ENCODE measurements at regions not wholly inside any gene's neighbourhood (a gene's known extent, or its start where the extent isn't known, plus 50 kb on each side); places are given as distances from the start of the nearest gene placed in this dataset.

- TF ChIP-seq CTCF (IDR thresholded peaks at IDR 0.05; ENCODE audit: borderline replicate concordance, extremely low read depth, insufficient read depth): no peak
- H3K9me3 ChIP-seq (ENCODE audit: control insufficient read depth in 2 of 3, insufficient read depth in 1 of 3, low read length in 3 of 3): no peaks in the 10 kb centered on the region
- FAIRE-seq (no peak), DNase-seq (no peak)
- peaks cover 66% of the 10 kb centered on the region for H3K27me3 ChIP-seq (ENCODE audit: control insufficient read depth, insufficient read depth, low read length)
- peaks cover 0 to 4% (median 0%) of the 10 kb centered on the region in 3 donors for H3K4me1 ChIP-seq (ENCODE audit: control insufficient read depth in 2 of 3, insufficient read depth in 2 of 3, low read depth in 1 of 3, low read length in 3 of 3)
- H3K36me3 ChIP-seq (ENCODE audit: control insufficient read depth in 2 of 3, insufficient read depth in 3 of 3, low read length in 3 of 3): no peaks in the 10 kb centered on the region
- no peak overlapping the region for H3K9ac ChIP-seq (ENCODE audit: low read length in 3 of 3)
- no peak overlapping the region for H3K4me3 ChIP-seq (ENCODE audit: low read length in 3 of 3)
- intact Hi-C loops (cut with DNase I): no loop called here
- H3K27ac ChIP-seq (ENCODE audit: low read depth in 2 of 2, low read length in 2 of 2): no peak overlapping the region
Measured at GRCh38 chrX:119996600-119997524, 53.3 kb upstream of the NKAP start.

- DNase-seq (peak in 1 of 5 donors; percentile 10), FAIRE-seq (no peak)
- Histone ChIP-seq H3K27me3 (ENCODE audit: control insufficient read depth, insufficient read depth, low read length) (peaks cover 67% of the 10 kb centered on the region), H3K27ac (ENCODE audit: low read depth in 2 of 2, low read length in 2 of 2) (no peak overlapping the region), H3K9me3 (ENCODE audit: control insufficient read depth in 2 of 3, insufficient read depth in 1 of 3, low read length in 3 of 3) (no peaks in the 10 kb centered on the region), H3K36me3 (ENCODE audit: control insufficient read depth in 2 of 3, insufficient read depth in 3 of 3, low read length in 3 of 3) (no peaks in the 10 kb centered on the region), H3K4me3 (ENCODE audit: low read length in 3 of 3) (no peak overlapping the region), H3K4me1 (ENCODE audit: control insufficient read depth in 2 of 3, insufficient read depth in 2 of 3, low read depth in 1 of 3, low read length in 3 of 3) (peaks cover 0 to 4% (median 0%) of the 10 kb centered on the region in 3 donors), H3K9ac (ENCODE audit: low read length in 3 of 3) (no peak overlapping the region)
- intact Hi-C loops (cut with DNase I): no loop called here
- no peak for TF ChIP-seq CTCF (IDR thresholded peaks at IDR 0.05; ENCODE audit: borderline replicate concordance, extremely low read depth, insufficient read depth)
Measured at GRCh38 chrX:119996069-119996468, 52.5 kb upstream of the NKAP start.
